Hippocampal formation (tissue), 2 donors: ENCODE measurements at regions not wholly inside any gene's neighbourhood (a gene's known extent, or its start where the extent isn't known, plus 50 kb on each side); places are given as distances from the start of the nearest gene placed in this dataset.
"Not testable (repeated sequence)": the region's sequence is repeated elsewhere in the genome, so short reads cannot be mapped to it uniquely, and the experiment has no call there.

ENCODE experiments used
- DNase-seq, 2 donors: peaks; one replicate each; lab custom pipeline; 2025; lab: John Stamatoyannopoulos, UW

DNA sequence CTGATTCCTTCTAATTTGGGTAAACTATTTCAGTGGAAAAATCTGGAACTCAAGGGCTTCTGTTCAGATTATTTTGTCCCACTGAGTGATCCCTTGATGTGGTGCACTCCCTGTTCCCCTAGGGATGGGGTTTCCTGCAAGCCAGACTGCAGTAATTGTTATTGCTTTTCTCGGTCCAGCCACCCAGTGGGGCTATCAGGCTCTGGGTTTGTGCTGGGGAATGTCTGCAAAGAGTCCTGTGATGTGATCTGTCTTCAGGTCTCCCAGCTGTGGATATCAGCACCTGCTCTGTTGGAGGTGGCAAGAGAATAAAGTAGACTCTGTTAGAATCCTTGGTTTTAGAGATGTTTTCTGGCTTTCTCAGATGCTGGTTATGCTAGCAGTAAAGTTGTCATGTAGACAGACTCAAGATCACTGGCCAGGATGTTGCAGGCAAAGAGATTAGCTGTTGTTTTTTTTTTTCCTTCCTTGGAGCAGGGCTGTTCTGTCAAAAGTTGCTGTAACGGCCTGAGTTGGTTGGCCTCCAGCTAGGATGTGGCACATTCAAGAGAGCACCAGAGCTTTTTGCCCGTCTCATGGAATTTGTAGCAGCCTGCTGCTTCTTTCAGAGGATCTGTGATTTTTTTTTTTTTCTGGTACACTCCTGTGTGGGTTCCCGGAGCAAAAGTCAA lies 1314.0 kb downstream of the PCDH19 start:
- no peak for DNase-seq

DNA sequence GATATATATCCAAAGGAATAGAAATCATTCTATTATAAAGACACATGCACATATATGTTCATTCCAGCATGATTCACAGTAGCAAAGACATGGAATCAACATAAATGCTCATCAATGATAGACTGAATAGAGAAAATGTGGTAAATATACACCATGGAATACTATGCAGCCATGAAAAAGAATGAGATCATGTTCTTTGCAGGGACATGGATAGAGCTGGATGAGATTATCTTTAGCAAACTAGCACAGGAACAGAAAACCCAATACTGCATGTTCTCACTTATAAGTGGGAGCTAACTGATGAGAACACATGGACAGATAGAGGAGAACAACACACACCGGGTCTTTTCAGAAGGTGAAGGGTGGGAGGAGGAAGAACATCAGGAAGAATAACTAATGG lies 1318.6 kb downstream of the PCDH19 start:
- no peak for DNase-seq

DNA sequence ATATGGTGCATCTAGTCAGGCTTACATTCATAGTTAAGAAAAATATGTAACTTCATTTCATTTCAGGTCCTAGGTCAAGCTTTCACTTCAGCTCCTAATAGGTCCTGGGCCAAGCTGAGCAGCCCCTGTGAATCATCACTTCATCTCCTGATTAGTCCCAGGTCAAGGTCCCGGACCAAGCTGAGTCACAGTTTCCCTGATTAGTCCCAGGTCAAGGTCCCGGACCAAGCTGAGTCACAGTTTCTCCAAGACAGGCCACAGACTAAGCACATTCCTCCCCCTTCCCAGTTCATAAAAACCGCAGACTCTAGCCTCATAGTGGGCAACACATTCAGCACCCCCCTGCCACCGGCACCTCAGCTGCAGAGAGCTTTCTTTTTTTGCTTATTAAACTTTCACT lies 1331.8 kb downstream of the PCDH19 start:
- DNase-seq, result no peak

DNA sequence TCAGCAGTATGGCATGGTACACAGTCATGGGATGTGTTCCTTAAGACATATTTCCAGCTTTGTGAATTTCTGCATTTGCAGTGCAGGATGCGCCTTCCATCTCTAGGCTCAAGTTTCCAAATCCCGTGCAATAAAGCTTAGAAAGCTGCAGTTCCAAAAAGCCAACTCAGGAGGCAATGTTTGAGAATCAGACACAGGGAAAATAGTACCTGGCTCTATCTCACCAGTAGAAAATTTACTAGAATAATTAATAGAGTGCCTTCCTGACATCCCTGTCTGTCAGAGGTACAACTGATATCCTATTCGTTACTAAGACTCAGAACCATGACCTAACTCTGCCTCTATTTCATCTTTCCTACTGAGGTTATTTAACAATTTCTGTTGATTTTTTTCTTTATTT lies 1333.0 kb downstream of the PCDH19 start:
- DNase-seq, result no peak

DNA sequence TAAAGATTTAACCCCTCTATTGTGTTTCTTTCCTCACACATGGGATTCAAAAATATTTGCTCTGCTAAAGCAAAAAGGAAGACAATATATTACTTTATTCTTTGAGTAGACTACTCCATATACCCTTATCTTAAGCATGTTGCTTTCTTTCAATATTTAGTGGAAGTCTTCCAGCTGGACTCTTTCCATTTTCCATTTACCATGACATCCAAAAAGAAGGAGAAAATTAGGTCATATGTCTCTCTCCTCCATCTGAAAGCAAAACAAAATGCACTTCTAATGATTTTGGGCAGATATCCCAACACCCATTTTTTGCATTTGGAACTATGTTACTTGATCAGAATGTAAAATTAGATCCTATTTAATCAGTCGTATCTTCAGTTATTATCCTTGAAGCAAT lies 1336.5 kb downstream of the PCDH19 start:
- no peak for DNase-seq

DNA sequence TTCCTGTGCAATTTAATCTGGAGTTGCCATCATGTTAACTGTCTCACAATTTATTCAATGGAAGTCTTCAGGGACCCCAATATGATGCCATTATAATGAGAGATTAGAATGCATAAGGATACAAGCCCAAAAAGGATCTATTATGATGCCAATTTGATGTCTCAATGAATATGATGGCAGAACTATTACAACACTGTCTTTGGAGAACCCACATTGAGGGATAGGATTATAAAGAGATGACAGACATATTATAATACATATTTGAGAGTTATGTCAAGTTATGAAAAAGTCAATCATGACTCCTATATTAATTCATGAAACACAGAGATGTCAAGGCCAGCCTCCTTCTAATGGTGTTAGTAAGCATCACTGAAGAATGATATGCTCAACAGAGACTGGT lies 1358.4 kb downstream of the PCDH19 start:
- DNase-seq, result no peak

DNA sequence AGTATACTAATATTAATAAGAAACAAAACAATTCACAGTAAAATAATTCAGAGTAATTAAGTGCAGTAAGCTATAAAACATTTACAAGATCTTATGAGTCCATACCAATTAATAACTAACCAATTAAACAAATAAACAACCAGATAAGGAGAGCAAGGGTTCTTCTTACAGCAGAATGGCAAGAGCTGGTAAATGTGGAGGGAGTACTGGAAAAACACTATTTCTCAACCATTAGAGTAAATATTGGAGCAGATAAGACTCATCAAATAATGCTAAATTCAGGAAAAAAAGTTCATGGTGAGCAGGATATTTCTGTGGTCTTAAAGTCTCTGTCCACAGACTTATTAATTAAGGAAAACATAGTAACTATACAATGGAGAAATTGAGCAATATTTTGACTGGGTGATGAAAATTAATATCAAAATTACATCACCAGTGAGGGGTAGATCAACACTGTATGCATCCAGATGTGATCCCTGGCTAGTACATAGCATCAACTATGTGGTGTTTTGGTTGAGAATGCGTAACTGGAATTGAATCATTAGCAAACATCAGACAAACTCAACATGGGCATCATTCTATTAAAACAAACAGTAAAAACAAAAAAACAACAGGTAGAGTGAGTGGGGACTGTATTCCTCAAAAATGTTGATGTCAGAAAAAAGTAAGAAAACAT lies 1376.7 kb downstream of the PCDH19 start:
- no peak for DNase-seq

DNA sequence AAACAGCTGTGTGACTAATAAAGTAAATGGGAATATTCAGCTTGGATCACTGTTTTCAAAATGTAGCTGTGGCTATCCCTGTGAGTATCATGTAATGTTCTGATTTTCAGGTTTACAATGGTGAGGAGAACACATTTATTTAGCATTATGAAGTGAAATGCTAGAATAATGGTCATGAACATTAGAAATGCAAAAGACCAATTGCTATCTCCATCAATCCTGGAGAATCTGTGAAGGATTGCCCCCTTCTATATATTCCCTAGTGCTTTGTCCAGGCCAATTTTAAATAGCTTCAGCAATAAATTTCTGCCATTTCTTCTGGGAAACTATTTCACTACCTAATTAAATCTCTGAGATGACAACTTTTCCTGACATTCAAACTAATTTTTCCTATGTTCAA lies 1399.1 kb downstream of the PCDH19 start:
- DNase-seq, result no peak

DNA sequence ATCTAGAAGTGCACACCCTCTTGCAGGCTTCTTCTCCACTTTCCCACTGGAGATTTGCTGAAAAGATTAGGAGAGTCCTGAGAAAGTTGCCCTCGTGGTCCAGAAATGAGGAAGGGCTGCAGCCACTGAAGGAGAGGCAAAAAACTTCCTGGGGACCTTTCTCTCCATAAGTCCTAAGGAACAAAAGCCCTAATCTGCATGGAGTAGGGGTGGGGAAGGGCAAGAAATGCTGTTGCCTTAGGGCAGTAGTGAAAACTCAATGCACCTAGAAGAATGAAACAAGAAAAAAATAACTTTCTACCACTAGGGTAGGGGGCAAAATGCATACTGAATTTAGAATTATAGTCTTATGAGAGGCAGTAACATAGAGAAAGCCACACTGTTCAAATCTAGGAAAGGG lies 1408.8 kb downstream of the PCDH19 start:
- DNase-seq, result no peak

DNA sequence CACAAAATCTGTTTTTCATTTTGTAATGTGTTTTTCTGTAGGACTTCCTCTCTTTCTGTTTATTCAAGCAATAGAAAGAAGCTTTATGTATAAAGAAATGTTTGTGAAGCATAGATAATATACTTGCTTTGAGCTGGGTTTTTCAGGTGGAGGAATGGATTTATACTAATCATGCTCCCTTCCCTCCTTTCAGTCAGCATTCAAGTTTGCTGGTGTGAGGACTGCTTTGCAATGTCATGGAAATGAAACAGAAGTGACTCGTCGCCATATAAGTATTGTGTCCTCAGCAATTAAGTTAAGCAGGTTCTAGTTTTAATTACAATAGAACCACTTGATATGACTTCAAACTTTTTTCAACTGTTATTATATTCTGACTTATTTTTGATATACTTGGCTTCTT lies 1447.1 kb downstream of the PCDH19 start:
- DNase-seq, result no peak

DNA sequence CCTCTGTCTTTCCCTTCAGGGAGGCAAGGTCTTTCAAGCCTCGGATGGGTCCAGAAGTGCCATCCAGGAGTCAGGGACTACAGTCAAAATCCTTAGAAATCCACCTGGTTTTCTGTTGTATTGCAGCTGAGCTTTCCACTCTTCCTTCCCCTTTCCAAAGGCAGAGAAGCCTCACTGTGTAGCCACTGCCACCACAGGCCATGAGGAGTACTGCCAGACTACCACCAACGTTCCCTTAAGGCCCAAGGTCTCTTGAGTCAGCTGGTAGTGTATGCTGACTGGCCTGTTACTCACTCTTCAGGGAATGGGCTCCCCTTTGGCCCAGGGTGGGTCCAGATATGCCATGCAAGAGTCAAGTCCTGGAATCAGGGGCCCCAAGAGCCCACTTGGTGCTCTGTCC lies 1454.1 kb downstream of the PCDH19 start:
- DNase-seq, result no peak

DNA sequence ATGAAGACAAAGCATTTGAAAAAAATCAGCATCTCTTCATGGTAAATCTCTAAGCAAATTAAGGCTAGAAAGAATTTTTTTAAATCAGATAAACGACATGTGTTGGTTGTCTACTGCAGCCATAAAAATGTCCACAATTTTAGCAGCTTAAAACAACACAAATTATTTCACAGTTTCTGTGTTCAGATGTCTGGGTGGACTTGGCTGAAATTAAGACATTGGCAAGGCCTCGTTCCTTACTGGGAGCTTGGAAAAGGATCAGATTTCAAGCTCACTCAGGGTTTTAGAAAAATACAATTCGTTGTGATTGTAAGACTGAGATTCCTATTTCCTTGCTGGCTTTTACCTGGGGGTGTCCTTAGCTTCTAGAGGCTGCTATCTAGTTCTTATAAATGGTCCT lies 1470.6 kb downstream of the PCDH19 start:
- DNase-seq, result no peak

DNA sequence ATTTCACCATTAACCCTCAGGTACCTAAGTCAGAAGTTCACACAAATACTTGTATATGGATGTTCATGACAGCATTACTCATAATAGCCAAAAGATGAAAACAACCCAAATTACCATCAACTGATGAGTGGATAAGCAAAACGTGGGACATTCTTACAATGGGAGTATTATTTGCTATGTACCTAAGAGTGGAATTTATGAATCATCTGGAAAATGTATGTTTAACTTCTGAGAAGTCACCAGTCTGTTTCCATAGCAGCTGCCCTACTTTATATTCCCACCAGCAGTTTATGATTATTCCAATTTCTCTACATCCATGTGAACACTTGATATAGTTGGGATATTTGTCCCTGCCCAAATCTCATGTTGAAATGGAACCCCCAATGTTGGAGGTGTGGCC lies 1478.9 kb downstream of the PCDH19 start:
- DNase-seq, result no peak

DNA sequence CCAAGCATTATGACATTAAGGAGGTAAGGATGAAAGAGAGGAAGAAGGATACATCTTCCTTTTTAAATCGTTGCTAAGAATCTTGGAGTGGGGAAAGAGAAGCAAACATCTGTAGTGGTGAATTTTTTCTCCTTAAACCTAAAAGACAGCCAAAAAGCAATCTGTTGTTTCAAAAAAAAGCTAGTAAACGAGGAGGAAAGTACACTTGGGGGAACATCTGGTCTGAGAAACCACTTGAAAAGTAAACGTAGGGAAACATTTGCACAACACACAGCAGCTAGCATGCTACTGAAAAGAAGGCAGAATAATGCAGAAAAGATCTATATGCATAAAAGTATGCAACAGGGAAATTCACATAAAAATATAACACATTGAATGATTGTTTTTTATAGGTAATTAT lies 1485.6 kb downstream of the PCDH19 start:
- no peak for DNase-seq

DNA sequence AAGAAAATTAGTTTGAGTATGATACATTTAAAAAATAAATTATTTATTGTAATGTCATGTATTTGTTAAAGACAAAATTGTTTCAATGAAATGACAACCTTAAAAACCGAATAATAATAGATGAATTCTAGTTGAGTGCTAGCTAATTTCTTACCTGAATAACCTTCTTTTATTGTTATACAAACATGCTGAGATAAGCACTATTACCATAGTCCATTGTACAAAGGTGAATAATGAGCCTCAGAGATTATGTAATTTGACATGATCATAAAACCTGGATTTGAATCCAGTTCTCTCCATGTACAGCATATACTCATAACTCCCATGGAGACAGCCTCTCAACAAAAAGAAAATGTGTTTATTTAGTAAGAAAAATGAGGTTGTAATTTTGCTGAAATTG lies 1512.9 kb downstream of the PCDH19 start:
- no peak for DNase-seq

DNA sequence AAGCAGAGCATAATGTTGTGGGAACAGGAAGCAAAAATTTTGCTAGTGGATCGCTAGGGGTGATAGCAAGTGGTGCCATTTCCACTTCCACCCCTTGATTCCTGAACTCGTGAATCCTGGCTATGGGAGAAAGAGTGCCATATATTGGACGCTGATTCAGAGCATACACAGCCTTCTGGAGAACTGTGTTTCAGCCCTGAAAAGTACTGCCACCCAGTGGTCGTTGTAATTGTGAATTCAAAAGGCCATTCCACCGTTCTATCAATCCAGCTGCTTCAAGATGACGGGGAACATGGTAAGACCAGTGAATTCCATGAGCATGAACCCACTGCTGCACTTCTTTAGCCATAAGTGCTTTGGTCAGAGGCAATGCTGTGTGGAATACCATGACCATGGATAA lies 1559.4 kb downstream of the PCDH19 start:
- not testable (repeated sequence) for DNase-seq
